ENCODE measurements at regions not wholly inside any gene's neighbourhood (a gene's known extent, or its start where the extent isn't known, plus 50 kb on each side); places are given as distances from the start of the nearest gene placed in this dataset.

GRCh38 chrX:140343226-140343868, 161.5 kb downstream of the SOX3 start:
- no TSS peak for BruUV-seq (replicated peaks)
- CTCF ChIA-PET: no interaction called here
- H3K9me3 ChIP-seq (replicated peaks; ENCODE audit: control insufficient read depth, insufficient read depth, low read length): no peaks in the 10 kb centered on the region
- dilution Hi-C loops (cut with MboI; ENCODE audit: extremely low pct_ligation_motif_present, low sequenced_read_pairs) (no loop called here), intact Hi-C loops (cut with micrococcal nuclease) (no loop called here)
- H3K9ac ChIP-seq (replicated peaks; ENCODE audit: extremely low read depth, insufficient read depth, low read length): no peak overlapping the region
- no peaks in the 10 kb centered on the region for H4K20me1 ChIP-seq (replicated peaks; ENCODE audit: control insufficient read depth, extremely low read depth, insufficient read depth, low read length)
- no peak overlapping the region for H2AFZ ChIP-seq (ENCODE audit: low read depth, low read length)
- H3K4me1 ChIP-seq (ENCODE audit: control insufficient read depth, extremely low read depth, insufficient read depth, low read length): no peaks in the 10 kb centered on the region
- H3K4me2 ChIP-seq (ENCODE audit: insufficient read depth, low read length): no peak overlapping the region
- no peaks in the 10 kb centered on the region for H3K79me2 ChIP-seq (ENCODE audit: control insufficient read depth, insufficient read depth, low read length)
- POLR2A ChIA-PET: no interaction called here
- H3K27ac ChIP-seq (ENCODE audit: insufficient read depth, low read depth, low read length): no peak overlapping the region
- FAIRE-seq (no peak), DNase-seq (ENCODE audit: low read depth, low spot score) (no peak)
- no peaks in the 10 kb centered on the region for H3K9me1 ChIP-seq (replicated peaks; ENCODE audit: control insufficient read depth, extremely low read depth, insufficient read depth, low read length)
- H3K27me3 ChIP-seq (ENCODE audit: control insufficient read depth in 2 of 2, insufficient read depth in 2 of 2, low read length in 2 of 2): no peaks in the 10 kb centered on the region
- TF ChIP-seq GATA2 (IDR thresholded peaks at IDR 0.05; ENCODE audit: insufficient read depth, insufficient read length, low read depth, low read length) (no peak), MYC (IDR thresholded peaks at IDR 0.05; ENCODE audit: low read depth, low read length) (no peak), POLR2A (IDR thresholded peaks at IDR 0.05; ENCODE audit: low read depth, low read length) (no peak), EZH2 (IDR thresholded peaks at IDR 0.05; ENCODE audit: borderline replicate concordance, low read depth, low read length, severe bottlenecking) (no peak), MAX (IDR thresholded peaks at IDR 0.05; ENCODE audit: insufficient read depth, insufficient read length) (no peak), JUN (IDR thresholded peaks at IDR 0.05; ENCODE audit: borderline replicate concordance, insufficient read depth, insufficient read length, low read depth) (no peak)
- H3K36me3 ChIP-seq (ENCODE audit: control insufficient read depth in 2 of 2, extremely low read depth in 1 of 2, insufficient read depth in 2 of 2, low read length in 2 of 2): no peaks in the 10 kb centered on the region
- H3K4me3 ChIP-seq (replicated peaks in 1 of 3; ENCODE audit: insufficient read depth in 1 of 3, low read depth in 1 of 3, low read length in 3 of 3): no peak overlapping the region

- intact Hi-C loops (cut with micrococcal nuclease): no loop called here
- BruUV-seq (replicated peaks): no TSS peak
- FAIRE-seq (no peak), DNase-seq (ENCODE audit: low read depth, low spot score) (no peak)
- no peak overlapping the region for H3K4me2 ChIP-seq (ENCODE audit: insufficient read depth, low read length)
- H3K9me3 ChIP-seq (replicated peaks; ENCODE audit: control insufficient read depth, insufficient read depth, low read length): no peaks in the 10 kb centered on the region
- no peak for TF ChIP-seq EZH2 (IDR thresholded peaks at IDR 0.05; ENCODE audit: borderline replicate concordance, low read depth, low read length, severe bottlenecking)
- no peak for TF ChIP-seq POLR2AphosphoS5 (IDR thresholded peaks at IDR 0.05; ENCODE audit: insufficient read depth, low read depth, low read length)
- TF ChIP-seq CTCF (IDR thresholded peaks at IDR 0.05; ENCODE audit: extremely low read depth in 1 of 2, insufficient read depth in 1 of 2, low read depth in 1 of 2, low read length in 2 of 2): no peak
- no peak for TF ChIP-seq FOS (IDR thresholded peaks at IDR 0.05; ENCODE audit: borderline replicate concordance, insufficient read depth, low read length)
- TF ChIP-seq JUN (IDR thresholded peaks at IDR 0.05; ENCODE audit: borderline replicate concordance, insufficient read depth, insufficient read length, low read depth): no peak
- no peak for TF ChIP-seq GATA2 (IDR thresholded peaks at IDR 0.05; ENCODE audit: insufficient read depth, insufficient read length, low read depth, low read length)
- TF ChIP-seq MAX (IDR thresholded peaks at IDR 0.05; ENCODE audit: insufficient read depth, insufficient read length): no peak
- no peak for TF ChIP-seq MYC (IDR thresholded peaks at IDR 0.05; ENCODE audit: low read depth, low read length)
- TF ChIP-seq POLR2A (IDR thresholded peaks at IDR 0.05; ENCODE audit: low read depth, low read length): no peak
- CTCF ChIA-PET: no interaction called here
- no peaks in the 10 kb centered on the region for H4K20me1 ChIP-seq (replicated peaks; ENCODE audit: control insufficient read depth, extremely low read depth, insufficient read depth, low read length)
- no peaks in the 10 kb centered on the region for H3K4me1 ChIP-seq (ENCODE audit: control insufficient read depth, extremely low read depth, insufficient read depth, low read length)
- H3K36me3 ChIP-seq (ENCODE audit: control insufficient read depth in 2 of 2, extremely low read depth in 1 of 2, insufficient read depth in 2 of 2, low read length in 2 of 2): no peaks in the 10 kb centered on the region
- dilution Hi-C loops (cut with MboI; ENCODE audit: extremely low pct_ligation_motif_present, low sequenced_read_pairs): no loop called here
- no peak overlapping the region for H3K9ac ChIP-seq (replicated peaks; ENCODE audit: extremely low read depth, insufficient read depth, low read length)
- H3K27me3 ChIP-seq (ENCODE audit: control insufficient read depth in 2 of 2, insufficient read depth in 2 of 2, low read length in 2 of 2): no peaks in the 10 kb centered on the region
- H3K4me3 ChIP-seq (replicated peaks in 1 of 3; ENCODE audit: insufficient read depth in 1 of 3, low read depth in 1 of 3, low read length in 3 of 3): no peak overlapping the region
- H3K79me2 ChIP-seq (ENCODE audit: control insufficient read depth, insufficient read depth, low read length): no peaks in the 10 kb centered on the region
- H3K27ac ChIP-seq (ENCODE audit: insufficient read depth, low read depth, low read length): no peak overlapping the region
- POLR2A ChIA-PET: no interaction called here
- no peaks in the 10 kb centered on the region for H3K9me1 ChIP-seq (replicated peaks; ENCODE audit: control insufficient read depth, extremely low read depth, insufficient read depth, low read length)
- H2AFZ ChIP-seq (ENCODE audit: low read depth, low read length): no peak overlapping the region
These were observed 162.5 kb downstream of the SOX3 start for GRCh38 chrX:140342410-140342809.

Data from endothelial cell of umbilical vein (primary cell).